HepG2 (cell line): ENCODE measurements at regions not wholly inside any gene's neighbourhood (a gene's known extent, or its start where the extent isn't known, plus 50 kb on each side); places are given as distances from the start of the nearest gene placed in this dataset.

Experiments used
- ARID2 ChIP-seq: sonication (generic); formaldehyde crosslinking; IDR thresholded peaks from 2 replicates; pipeline ENCODE4 v1.8.1; 2022; ENCODE audit warnings: mild to moderate bottlenecking, missing genetic modification reagents, borderline replicate concordance
- HCFC1 ChIP-seq: fragments of 150-350 bp; IDR thresholded peaks from 2 replicates; pipeline ENCODE4 v1.6.1; 2014; ENCODE audit warnings: low read depth, low read length
- KAT7 ChIP-seq: IDR thresholded peaks from 2 replicates; pipeline ENCODE4 v1.6.1; 2018; ENCODE audit warnings: borderline replicate concordance, missing compliant biosample characterization
- KLF16 ChIP-seq, 2 experiments: sonication (generic) in 1 of 2; formaldehyde crosslinking in 1 of 2; IDR thresholded peaks; 2 replicates each; pipeline versions ENCODE4 v1.6.1 to v1.8.0; 2016 to 2023; ENCODE audit warnings: missing genetic modification reagents in 2 of 2, missing compliant biosample characterization in 1 of 2
- MED13 ChIP-seq: sonication (generic); formaldehyde crosslinking; IDR thresholded peaks from 2 replicates; pipeline ENCODE4 v1.5.0; 2020; ENCODE audit warnings: missing genetic modification reagents
- NCOA5 ChIP-seq: sonication (generic); formaldehyde crosslinking; IDR thresholded peaks from 2 replicates; pipeline ENCODE4 v1.4.0; 2020; ENCODE audit warnings: missing genetic modification reagents
- PCBP1 ChIP-seq: fragments of 200-400 bp; formaldehyde crosslinking; IDR thresholded peaks from 2 replicates; pipeline ENCODE4 v1.6.1; 2017; ENCODE audit warnings: mild to moderate bottlenecking, low read depth, low read length, borderline replicate concordance
- REST ChIP-seq, 2 experiments: IDR thresholded peaks; 2 replicates each; pipeline ENCODE4 v1.6.1; 2011 to 2012; ENCODE audit warnings: low read length in 2 of 2, borderline replicate concordance in 1 of 2, low read depth in 1 of 2, mild to moderate bottlenecking in 1 of 2, moderate library complexity in 1 of 2
- SAFB2 ChIP-seq: sonication (generic); formaldehyde crosslinking; IDR thresholded peaks from 2 replicates; pipeline ENCODE4 v1.5.1; 2020; ENCODE audit warnings: missing genetic modification reagents, low read depth, mild to moderate bottlenecking, borderline replicate concordance
- SIN3A ChIP-seq: IDR thresholded peaks from 2 replicates; pipeline ENCODE4 v1.6.1; 2011; ENCODE audit warnings: low read depth, mild to moderate bottlenecking, control low read depth, low read length, borderline replicate concordance
- SMAD9 ChIP-seq: sonication (generic); formaldehyde crosslinking; IDR thresholded peaks from 2 replicates; pipeline ENCODE4 v1.5.1; 2020; ENCODE audit warnings: mild to moderate bottlenecking, missing genetic modification reagents
- SMARCC2 ChIP-seq: fragments of 450-650 bp; IDR thresholded peaks from 2 replicates; pipeline ENCODE4 v1.6.1; 2017; ENCODE audit warnings: antibody characterized with exemption, mild to moderate bottlenecking
- ZBTB33 ChIP-seq: sonication (generic); formaldehyde crosslinking; IDR thresholded peaks from 2 replicates; pipeline ENCODE4 v1.4.0; 2020; ENCODE audit warnings: missing genetic modification reagents
- ZFP41 ChIP-seq: sonication (generic); formaldehyde crosslinking; IDR thresholded peaks from 2 replicates; pipeline ENCODE4 v1.4.0; 2020; ENCODE audit warnings: mild to moderate bottlenecking, missing genetic modification reagents, borderline replicate concordance
- ZNF317 ChIP-seq: sonication (generic); formaldehyde crosslinking; IDR thresholded peaks from 2 replicates; pipeline ENCODE4 v1.5.0; 2020; ENCODE audit warnings: mild to moderate bottlenecking, missing genetic modification reagents
- ZNF557 ChIP-seq: sonication (generic); formaldehyde crosslinking; IDR thresholded peaks from 2 replicates; pipeline ENCODE4 v1.4.0; 2020; ENCODE audit warnings: missing genetic modification reagents
- ZNF660 ChIP-seq: sonication (generic); formaldehyde crosslinking; IDR thresholded peaks from 2 replicates; pipeline ENCODE4 v1.5.1; 2020; ENCODE audit warnings: mild to moderate bottlenecking, low read depth, missing genetic modification reagents, borderline replicate concordance
- ZNF691 ChIP-seq: sonication (generic); formaldehyde crosslinking; IDR thresholded peaks from 2 replicates; pipeline ENCODE4 v1.4.0; 2020; ENCODE audit warnings: missing genetic modification reagents, low read depth, mild to moderate bottlenecking, borderline replicate concordance
- TF ChIP-seq, protein P1 (sequence below): sonication (generic); formaldehyde crosslinking; IDR thresholded peaks from 2 replicates; pipeline ENCODE4 v1.5.0; 2020; ENCODE audit warnings: missing genetic modification reagents, mild to moderate bottlenecking, borderline replicate concordance
- TF ChIP-seq, protein P2 (sequence below): sonication (generic); formaldehyde crosslinking; IDR thresholded peaks from 2 replicates; pipeline ENCODE4 v1.4.0; 2020; ENCODE audit warnings: mild to moderate bottlenecking, missing genetic modification reagents

GRCh38 chr7:138352570-138353461, 107.2 kb upstream of the TRIM24 start (continued):
- TF ChIP-seq, protein P1, sequence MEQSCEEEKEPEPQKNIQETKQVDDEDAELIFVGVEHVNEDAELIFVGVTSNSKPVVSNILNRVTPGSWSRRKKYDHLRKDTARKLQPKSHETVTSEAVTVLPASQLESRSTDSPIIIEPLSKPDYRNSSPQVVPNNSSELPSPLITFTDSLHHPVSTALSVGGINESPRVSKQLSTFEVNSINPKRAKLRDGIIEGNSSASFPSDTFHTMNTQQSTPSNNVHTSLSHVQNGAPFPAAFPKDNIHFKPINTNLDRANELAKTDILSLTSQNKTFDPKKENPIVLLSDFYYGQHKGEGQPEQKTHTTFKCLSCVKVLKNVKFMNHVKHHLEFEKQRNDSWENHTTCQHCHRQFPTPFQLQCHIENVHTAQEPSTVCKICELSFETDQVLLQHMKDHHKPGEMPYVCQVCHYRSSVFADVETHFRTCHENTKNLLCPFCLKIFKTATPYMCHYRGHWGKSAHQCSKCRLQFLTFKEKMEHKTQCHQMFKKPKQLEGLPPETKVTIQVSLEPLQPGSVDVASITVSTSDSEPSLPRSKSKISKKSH: no peak
- TF ChIP-seq ARID2 (CRISPR knock-in tag) (no peak), SMAD9 (CRISPR knock-in tag) (no peak), SAFB2 (no peak), HCFC1 (no peak), NCOA5 (CRISPR knock-in tag) (no peak), ZBTB33 (CRISPR knock-in tag) (peak; percentile 90), PCBP1 (no peak), KAT7 (CRISPR knock-in tag) (peak; percentile 42; the same call in 1 of the 2 replicates), SIN3A (no peak), REST (IDR thresholded peaks at IDR 0.05; ENCODE audit: borderline replicate concordance in 1 of 2, low read depth in 1 of 2, low read length in 2 of 2) (no peak; a peak in 1 of 4 replicates), SMARCC2 (no peak; the same call in 1 of the 2 replicates), KLF16 (CRISPR knock-in tag; IDR thresholded peaks at IDR 0.05) (peak in 1 of 2 experiments; percentile 94; a peak in 2 of 4 replicates), ZFP41 (CRISPR knock-in tag) (0 out of 2 replicates have a peak, but pooled peaks have one; percentile 57), ZNF691 (CRISPR knock-in tag) (no peak), MED13 (CRISPR knock-in tag) (peak; percentile 99), ZNF660 (no peak), ZNF557 (CRISPR knock-in tag) (peak; percentile 80), ZNF317 (peak; percentile 89)
- TF ChIP-seq, protein P2, sequence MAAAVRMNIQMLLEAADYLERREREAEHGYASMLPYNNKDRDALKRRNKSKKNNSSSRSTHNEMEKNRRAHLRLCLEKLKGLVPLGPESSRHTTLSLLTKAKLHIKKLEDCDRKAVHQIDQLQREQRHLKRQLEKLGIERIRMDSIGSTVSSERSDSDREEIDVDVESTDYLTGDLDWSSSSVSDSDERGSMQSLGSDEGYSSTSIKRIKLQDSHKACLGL (CRISPR knock-in tag): peak; percentile 32; the same call in 1 of the 2 replicates
